ENCODE measurements at regions not wholly inside any gene's neighbourhood (a gene's known extent, or its start where the extent isn't known, plus 50 kb on each side); places are given as distances from the start of the nearest gene placed in this dataset.

GRCh38 chr3:83092521-83093221 lies 1331.2 kb upstream of the GBE1 start:
- DNase-seq (ENCODE audit: low read depth) = no peak

- no peak for DNase-seq (ENCODE audit: low read depth)
Observed at GRCh38 chr3:83076041-83076440, 1314.6 kb upstream of the GBE1 start.

GRCh38 chr3:83074485-83074884 lies 1313.0 kb upstream of the GBE1 start:
- DNase-seq (ENCODE audit: low read depth) = no peak

GRCh38 chr3:83065851-83066460 lies 1304.5 kb upstream of the GBE1 start:
- no peak for DNase-seq (ENCODE audit: low read depth)

- no peak for DNase-seq (ENCODE audit: low read depth)
Observed at GRCh38 chr3:83063446-83063845, 1302.0 kb upstream of the GBE1 start.

- no peak for DNase-seq (ENCODE audit: low read depth)
Observed at GRCh38 chr3:83048556-83048955, 1287.1 kb upstream of the GBE1 start.

GRCh38 chr3:83039422-83039821 lies 1278.0 kb upstream of the GBE1 start:
- DNase-seq (ENCODE audit: low read depth) = no peak

GRCh38 chr3:83035704-83036010 lies 1274.2 kb upstream of the GBE1 start:
- no peak for DNase-seq (ENCODE audit: low read depth)

GRCh38 chr3:83034806-83035703 lies 1273.6 kb upstream of the GBE1 start:
- no peak for DNase-seq (ENCODE audit: low read depth)

- DNase-seq (ENCODE audit: low read depth) = no peak
Observed at GRCh38 chr3:83033133-83033532, 1271.7 kb upstream of the GBE1 start.

GRCh38 chr3:83023086-83023485 lies 1261.6 kb upstream of the GBE1 start:
- no peak for DNase-seq (ENCODE audit: low read depth)

GRCh38 chr3:83011481-83011880 lies 1250.0 kb upstream of the GBE1 start:
- DNase-seq (ENCODE audit: low read depth) = no peak

- DNase-seq (ENCODE audit: low read depth) = no peak
Observed at GRCh38 chr3:83003917-83004316, 1242.5 kb upstream of the GBE1 start.

- DNase-seq (ENCODE audit: low read depth) = no peak
Observed at GRCh38 chr3:83002869-83003445, 1241.5 kb upstream of the GBE1 start.

- DNase-seq (ENCODE audit: low read depth) = no peak
Observed at GRCh38 chr3:82999777-83000176, 1238.3 kb upstream of the GBE1 start.

GRCh38 chr3:82978368-82978767 lies 1216.9 kb upstream of the GBE1 start:
- DNase-seq (ENCODE audit: low read depth) = no peak

- DNase-seq (ENCODE audit: low read depth) = no peak
Observed at GRCh38 chr3:82977871-82978270, 1216.4 kb upstream of the GBE1 start.

- DNase-seq (ENCODE audit: low read depth) = no peak
Observed at GRCh38 chr3:82973791-82974190, 1212.3 kb upstream of the GBE1 start.

GRCh38 chr3:82960379-82960778 lies 1198.9 kb upstream of the GBE1 start:
- DNase-seq (ENCODE audit: low read depth) = no peak

GRCh38 chr3:82957696-82958095 lies 1196.3 kb upstream of the GBE1 start:
- no peak for DNase-seq (ENCODE audit: low read depth)

- no peak for DNase-seq (ENCODE audit: low read depth)
Observed at GRCh38 chr3:82957079-82957478, 1195.6 kb upstream of the GBE1 start.

- no peak for DNase-seq (ENCODE audit: low read depth)
Observed at GRCh38 chr3:82954486-82954885, 1193.0 kb upstream of the GBE1 start.

- no peak for DNase-seq (ENCODE audit: low read depth)
Observed at GRCh38 chr3:82942041-82942440, 1180.6 kb upstream of the GBE1 start.
